ENCODE measurements at regions not wholly inside any gene's neighbourhood (a gene's known extent, or its start where the extent isn't known, plus 50 kb on each side); places are given as distances from the start of the nearest gene placed in this dataset.

- TF ChIP-seq, protein P1, sequence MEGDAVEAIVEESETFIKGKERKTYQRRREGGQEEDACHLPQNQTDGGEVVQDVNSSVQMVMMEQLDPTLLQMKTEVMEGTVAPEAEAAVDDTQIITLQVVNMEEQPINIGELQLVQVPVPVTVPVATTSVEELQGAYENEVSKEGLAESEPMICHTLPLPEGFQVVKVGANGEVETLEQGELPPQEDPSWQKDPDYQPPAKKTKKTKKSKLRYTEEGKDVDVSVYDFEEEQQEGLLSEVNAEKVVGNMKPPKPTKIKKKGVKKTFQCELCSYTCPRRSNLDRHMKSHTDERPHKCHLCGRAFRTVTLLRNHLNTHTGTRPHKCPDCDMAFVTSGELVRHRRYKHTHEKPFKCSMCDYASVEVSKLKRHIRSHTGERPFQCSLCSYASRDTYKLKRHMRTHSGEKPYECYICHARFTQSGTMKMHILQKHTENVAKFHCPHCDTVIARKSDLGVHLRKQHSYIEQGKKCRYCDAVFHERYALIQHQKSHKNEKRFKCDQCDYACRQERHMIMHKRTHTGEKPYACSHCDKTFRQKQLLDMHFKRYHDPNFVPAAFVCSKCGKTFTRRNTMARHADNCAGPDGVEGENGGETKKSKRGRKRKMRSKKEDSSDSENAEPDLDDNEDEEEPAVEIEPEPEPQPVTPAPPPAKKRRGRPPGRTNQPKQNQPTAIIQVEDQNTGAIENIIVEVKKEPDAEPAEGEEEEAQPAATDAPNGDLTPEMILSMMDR (CRISPR knock-in tag; IDR thresholded peaks at IDR 0.05) = no peak
- no peak for TF ChIP-seq NR2C2 (CRISPR knock-in tag; IDR thresholded peaks at IDR 0.05; ENCODE audit: borderline replicate concordance)
- no peak for TF ChIP-seq DPF2 (CRISPR knock-in tag; IDR thresholded peaks at IDR 0.05; ENCODE audit: borderline replicate concordance, low read depth)
- TF ChIP-seq, protein P2, sequence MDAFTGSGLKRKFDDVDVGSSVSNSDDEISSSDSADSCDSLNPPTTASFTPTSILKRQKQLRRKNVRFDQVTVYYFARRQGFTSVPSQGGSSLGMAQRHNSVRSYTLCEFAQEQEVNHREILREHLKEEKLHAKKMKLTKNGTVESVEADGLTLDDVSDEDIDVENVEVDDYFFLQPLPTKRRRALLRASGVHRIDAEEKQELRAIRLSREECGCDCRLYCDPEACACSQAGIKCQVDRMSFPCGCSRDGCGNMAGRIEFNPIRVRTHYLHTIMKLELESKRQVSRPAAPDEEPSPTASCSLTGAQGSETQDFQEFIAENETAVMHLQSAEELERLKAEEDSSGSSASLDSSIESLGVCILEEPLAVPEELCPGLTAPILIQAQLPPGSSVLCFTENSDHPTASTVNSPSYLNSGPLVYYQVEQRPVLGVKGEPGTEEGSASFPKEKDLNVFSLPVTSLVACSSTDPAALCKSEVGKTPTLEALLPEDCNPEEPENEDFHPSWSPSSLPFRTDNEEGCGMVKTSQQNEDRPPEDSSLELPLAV (CRISPR knock-in tag; conservative IDR thresholded peaks at IDR 0.05; ENCODE audit: low read depth) = no peak
- TF ChIP-seq ZBTB39 (CRISPR knock-in tag; IDR thresholded peaks at IDR 0.05) = no peak
- TF ChIP-seq, protein P3, sequence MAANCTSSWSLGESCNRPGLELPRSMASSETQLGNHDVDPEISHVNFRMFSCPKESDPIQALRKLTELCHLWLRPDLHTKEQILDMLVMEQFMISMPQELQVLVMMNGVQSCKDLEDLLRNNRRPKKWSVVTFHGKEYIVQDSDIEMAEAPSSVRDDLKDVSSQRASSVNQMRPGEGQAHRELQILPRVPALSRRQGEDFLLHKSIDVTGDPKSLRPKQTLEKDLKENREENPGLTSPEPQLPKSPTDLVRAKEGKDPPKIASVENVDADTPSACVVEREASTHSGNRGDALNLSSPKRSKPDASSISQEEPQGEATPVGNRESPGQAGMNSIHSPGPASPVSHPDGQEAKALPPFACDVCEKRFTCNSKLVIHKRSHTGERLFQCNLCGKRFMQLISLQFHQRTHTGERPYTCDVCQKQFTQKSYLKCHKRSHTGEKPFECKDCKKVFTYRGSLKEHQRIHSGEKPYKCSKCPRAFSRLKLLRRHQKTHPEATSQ (CRISPR knock-in tag; IDR thresholded peaks at IDR 0.05; ENCODE audit: borderline replicate concordance) = no peak
- TF ChIP-seq ZZZ3 (CRISPR knock-in tag; IDR thresholded peaks at IDR 0.05; ENCODE audit: borderline replicate concordance) = no peak
Observed at GRCh38 chr13:72296246-72296645, 429.2 kb upstream of the DACH1 start.
